ENCODE measurements at regions not wholly inside any gene's neighbourhood (a gene's known extent, or its start where the extent isn't known, plus 50 kb on each side); places are given as distances from the start of the nearest gene placed in this dataset.

GRCh38 chr12:39112064-39112463 lies 206.7 kb upstream of the CPNE8 start:
- no peak overlapping the region for H2AK5ac ChIP-seq (ENCODE audit: low read depth, low read length)
- H3K23ac ChIP-seq (ENCODE audit: insufficient read length) = no peak overlapping the region
- no peak overlapping the region for H3K4me3 ChIP-seq (ENCODE audit: extremely low read depth in 1 of 4, insufficient read depth in 2 of 4, low read depth in 3 of 4, low read length in 4 of 4)
- no peak overlapping the region for H3K9ac ChIP-seq (replicated peaks in 1 of 4; ENCODE audit: extremely low read depth in 1 of 4, low read depth in 3 of 4, low read length in 3 of 4)
- no peaks in the 10 kb centered on the region for H4K20me1 ChIP-seq (replicated peaks in 1 of 2; ENCODE audit: control insufficient read depth in 1 of 2, insufficient read depth in 2 of 2, low read length in 2 of 2)
- no peaks in the 10 kb centered on the region for H3K4me1 ChIP-seq (replicated peaks in 1 of 4; ENCODE audit: control insufficient read depth in 3 of 4, insufficient read depth in 4 of 4, low read length in 3 of 4)
- no peak overlapping the region for H2AFZ ChIP-seq (ENCODE audit: low read length)
- H3K36me3 ChIP-seq (ENCODE audit: control insufficient read depth in 2 of 4, insufficient read depth in 4 of 4, low read length in 3 of 4) = no peaks in the 10 kb centered on the region
- no peak overlapping the region for H4K91ac ChIP-seq (replicated peaks; ENCODE audit: insufficient read length, low read length)
- no peak overlapping the region for H4K8ac ChIP-seq (ENCODE audit: extremely low read depth, insufficient read depth, low read length)
- H2BK5ac ChIP-seq (ENCODE audit: low read depth, low read length) = no peak overlapping the region
- H2BK15ac ChIP-seq (ENCODE audit: low read length) = no peak overlapping the region
- CTCF ChIA-PET (ENCODE audit: partially characterized antibody) = interaction anchor here (0.6 to 1.0 kb wide), 2 partner anchors 161 to 778 kb away, joined by 3 read pairs; no protein-coding TSS in a partner anchor
- H3K27ac ChIP-seq (ENCODE audit: low read depth, low read length) = no peak overlapping the region
- H3K79me1 ChIP-seq (ENCODE audit: low read depth, low read length) = no peaks in the 10 kb centered on the region
- H2BK120ac ChIP-seq (replicated peaks; ENCODE audit: low read depth, low read length) = no peak overlapping the region
- no peak overlapping the region for H3K4ac ChIP-seq (replicated peaks; ENCODE audit: insufficient read length, low read depth, low read length)
- no peak overlapping the region for H2BK20ac ChIP-seq (ENCODE audit: low read length)
- H3K4me2 ChIP-seq (ENCODE audit: insufficient read depth in 1 of 2, low read depth in 2 of 2, low read length in 2 of 2) = no peak overlapping the region
- no peak overlapping the region for H3K56ac ChIP-seq (replicated peaks; ENCODE audit: insufficient read length, low read depth, low read length)
- no peaks in the 10 kb centered on the region; the same call in 1 of the 2 replicates for H3K23me2 ChIP-seq (ENCODE audit: low read depth, low read length)
- no peak overlapping the region for H3K14ac ChIP-seq (ENCODE audit: insufficient read length)
- H2BK12ac ChIP-seq (ENCODE audit: low read depth, low read length) = no peak overlapping the region
- H3K79me2 ChIP-seq (ENCODE audit: control insufficient read depth in 1 of 2, insufficient read depth in 2 of 2, low read length in 2 of 2) = no peaks in the 10 kb centered on the region
- H3K27me3 ChIP-seq (replicated peaks in 1 of 4; ENCODE audit: control insufficient read depth in 3 of 4, extremely low read depth in 1 of 4, insufficient read depth in 3 of 4, low read length in 3 of 4) = no peaks in the 10 kb centered on the region
- H4K5ac ChIP-seq (ENCODE audit: insufficient read length, low read depth, low read length) = no peak overlapping the region
- POLR2A ChIA-PET (ENCODE audit: partially characterized antibody) = no interaction called here
- 91% methylated on average over 5 of the region's 5 CpGs; no CpG with 5 or more reads in 1 of the 2 experiments for WGBS, 2 experiments (ENCODE audit: extremely low coverage in 1 of 2, insufficient coverage in 1 of 2, insufficient read length in 1 of 2, insufficient replicate concordance in 2 of 2, low coverage in 1 of 2, low lambda C conversion rate in 2 of 2, missing lambda C conversion rate in 1 of 2)
- DNase-seq (ENCODE audit: low read depth in 1 of 2, low spot score in 2 of 2) (no peak), FAIRE-seq (no peak)
- no peaks in the 10 kb centered on the region for H3K9me3 ChIP-seq (ENCODE audit: insufficient read depth in 2 of 2, low read depth in 1 of 2, low read length in 1 of 2)
- no peak overlapping the region for H3K18ac ChIP-seq (ENCODE audit: extremely low read depth, low read length)
- TF ChIP-seq SP1 (IDR thresholded peaks at IDR 0.05; ENCODE audit: low read depth, low read length) (no peak), SIN3A (conservative IDR thresholded peaks at IDR 0.05 in 1 of 2, IDR thresholded peaks at IDR 0.05 in 1 of 2; ENCODE audit: low read depth in 1 of 2, low read length in 2 of 2) (no peak), HDAC2 (IDR thresholded peaks at IDR 0.05; ENCODE audit: borderline replicate concordance in 1 of 2, low read depth in 2 of 2, low read length in 2 of 2) (no peak), CTCF (IDR thresholded peaks at IDR 0.05; ENCODE audit: control extremely low read depth in 1 of 3, insufficient read depth in 1 of 3, low read depth in 1 of 3, low read length in 3 of 3) (no peak), YY1 (IDR thresholded peaks at IDR 0.05; ENCODE audit: low read depth, low read length) (no peak), BACH1 (IDR thresholded peaks at IDR 0.05; ENCODE audit: low read length) (no peak), FOSL1 (IDR thresholded peaks at IDR 0.05; ENCODE audit: insufficient read depth, low read depth, low read length) (no peak)
- TF ChIP-seq, protein P1, sequence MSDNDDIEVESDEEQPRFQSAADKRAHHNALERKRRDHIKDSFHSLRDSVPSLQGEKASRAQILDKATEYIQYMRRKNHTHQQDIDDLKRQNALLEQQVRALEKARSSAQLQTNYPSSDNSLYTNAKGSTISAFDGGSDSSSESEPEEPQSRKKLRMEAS (IDR thresholded peaks at IDR 0.05) = no peak
